Activated naive CD4-positive, alpha-beta T cell treated with anti-CD3 and anti-CD28 coated beads, Interleukin-2, amount 50 U/mL, for 24 hours (primary cell): ENCODE measurements at regions not wholly inside any gene's neighbourhood (a gene's known extent, or its start where the extent isn't known, plus 50 kb on each side); places are given as distances from the start of the nearest gene placed in this dataset.
"Not testable (repeated sequence)": the region's sequence is repeated elsewhere in the genome, so short reads cannot be mapped to it uniquely, and the experiment has no call there.

ENCODE experiments used
- H3K27ac Mint-ChIP-seq: one replicate; pipeline ENCODE4 v1.8.0; 2021; ENCODE audit warnings: mild to moderate bottlenecking, mixed read lengths
- H3K27me3 Mint-ChIP-seq: one replicate; pipeline ENCODE4 v1.8.0; 2021; ENCODE audit warnings: mixed read lengths
- H3K36me3 Mint-ChIP-seq: one replicate; pipeline ENCODE4 v1.8.0; 2021; ENCODE audit warnings: mixed read lengths
- H3K4me1 Mint-ChIP-seq: one replicate; pipeline ENCODE4 v1.8.0; 2021; ENCODE audit warnings: mixed read lengths
- H3K4me3 Mint-ChIP-seq: one replicate; pipeline ENCODE4 v1.8.0; 2021; ENCODE audit warnings: mild to moderate bottlenecking, mixed read lengths
- H3K9me3 Mint-ChIP-seq: one replicate; pipeline ENCODE4 v1.8.0; 2021; ENCODE audit warnings: mixed read lengths

DNA sequence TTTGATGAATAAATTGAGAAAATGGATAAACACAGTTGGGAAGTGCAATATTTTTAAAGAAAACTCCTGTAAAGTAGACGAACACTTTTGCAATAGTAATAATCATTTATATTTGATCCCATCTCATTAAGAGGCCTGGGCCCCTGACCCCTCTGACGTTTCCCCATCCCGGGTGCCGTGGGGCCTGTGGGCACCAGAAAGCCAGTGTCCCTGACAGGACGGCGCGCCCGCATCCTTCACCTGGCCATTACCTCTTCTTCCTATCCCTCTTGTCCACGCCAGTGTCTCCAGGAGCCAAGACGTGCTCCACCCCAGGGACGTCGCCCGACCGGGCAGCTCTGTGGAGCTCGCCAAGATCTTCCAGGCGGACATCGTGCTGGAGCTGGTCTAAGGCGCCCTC is 147.4 kb downstream of the USP22 start:
- not testable (repeated sequence) for H3K4me3 Mint-ChIP-seq, H3K27me3 Mint-ChIP-seq, H3K36me3 Mint-ChIP-seq, H3K9me3 Mint-ChIP-seq, H3K27ac Mint-ChIP-seq, H3K4me1 Mint-ChIP-seq

DNA sequence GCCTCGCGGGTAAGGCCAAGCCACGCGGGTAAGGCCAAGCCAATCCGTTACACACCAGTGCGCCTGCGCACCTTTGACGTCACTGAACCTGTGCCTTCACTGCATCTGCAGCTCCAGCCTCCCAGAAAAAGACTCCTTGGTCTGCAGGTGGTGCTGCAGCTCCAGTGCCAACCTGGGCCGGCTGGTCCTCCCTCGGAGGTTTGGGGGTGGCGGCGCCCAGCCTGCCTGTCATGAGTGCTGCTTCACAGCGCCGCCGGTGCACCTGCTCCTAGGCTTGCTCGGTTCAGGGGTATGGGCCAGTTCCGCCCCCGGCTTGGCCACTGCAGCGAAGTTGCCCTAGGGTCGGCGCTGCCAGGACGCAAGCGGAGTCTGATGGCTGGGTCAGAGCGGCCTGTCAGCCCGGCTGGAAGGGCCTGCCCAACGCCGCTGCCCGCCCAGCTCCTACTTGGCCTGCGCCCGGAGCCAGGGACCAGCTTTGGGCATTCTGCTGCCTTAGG is 146.6 kb downstream of the USP22 start:
- no peaks in the 10 kb centered on the region for H3K4me1 Mint-ChIP-seq
- H3K36me3 Mint-ChIP-seq, result no peaks in the 10 kb centered on the region
- H3K9me3 Mint-ChIP-seq, result no peaks in the 10 kb centered on the region
- no peaks in the 10 kb centered on the region for H3K27me3 Mint-ChIP-seq
- H3K27ac Mint-ChIP-seq, result no peak overlapping the region
- H3K4me3 Mint-ChIP-seq, result no peak overlapping the region

DNA sequence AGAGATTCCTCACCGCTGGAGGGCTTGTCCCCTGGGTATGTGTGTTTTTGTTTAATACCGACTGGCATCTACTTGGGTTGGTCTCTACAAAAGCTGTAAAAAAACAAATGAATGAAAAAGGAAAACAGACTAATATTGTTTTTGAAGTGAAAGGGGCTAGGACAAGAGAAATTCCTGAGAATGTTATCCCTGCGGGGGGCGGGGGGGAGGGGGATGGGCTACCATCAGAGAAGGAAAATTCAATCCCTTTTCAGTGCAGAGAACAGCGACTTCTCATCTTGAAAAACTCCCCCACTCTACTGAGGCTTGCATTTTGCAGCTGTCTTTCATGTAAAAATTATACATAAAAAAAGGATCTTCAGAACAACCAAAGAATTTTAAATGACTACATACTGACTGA is 144.1 kb downstream of the USP22 start:
- not testable (repeated sequence) for H3K36me3 Mint-ChIP-seq, H3K9me3 Mint-ChIP-seq, H3K27ac Mint-ChIP-seq, H3K4me3 Mint-ChIP-seq, H3K4me1 Mint-ChIP-seq, H3K27me3 Mint-ChIP-seq

DNA sequence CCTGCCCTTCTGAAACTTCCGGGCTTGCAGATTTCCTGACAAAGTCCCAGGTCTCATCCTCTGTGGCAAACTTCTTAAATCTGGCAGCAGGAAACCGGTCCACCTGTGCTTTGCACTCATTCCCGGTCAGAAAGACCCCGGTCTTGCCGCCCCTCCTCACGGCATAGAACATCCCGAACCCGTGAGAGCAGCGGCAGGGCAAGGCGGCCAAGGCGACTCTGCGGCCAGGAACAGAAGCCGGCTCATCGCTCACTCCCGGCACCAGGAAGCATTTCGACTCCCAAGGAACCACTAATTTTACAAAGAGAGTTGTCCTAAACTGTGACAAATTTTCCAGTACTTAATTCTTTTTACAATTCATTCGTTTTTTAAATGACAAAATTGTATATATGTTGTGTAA is 140.3 kb downstream of the USP22 start:
- H3K9me3 Mint-ChIP-seq, H3K4me3 Mint-ChIP-seq, H3K36me3 Mint-ChIP-seq, H3K4me1 Mint-ChIP-seq, H3K27ac Mint-ChIP-seq, H3K27me3 Mint-ChIP-seq: not testable (repeated sequence)

DNA sequence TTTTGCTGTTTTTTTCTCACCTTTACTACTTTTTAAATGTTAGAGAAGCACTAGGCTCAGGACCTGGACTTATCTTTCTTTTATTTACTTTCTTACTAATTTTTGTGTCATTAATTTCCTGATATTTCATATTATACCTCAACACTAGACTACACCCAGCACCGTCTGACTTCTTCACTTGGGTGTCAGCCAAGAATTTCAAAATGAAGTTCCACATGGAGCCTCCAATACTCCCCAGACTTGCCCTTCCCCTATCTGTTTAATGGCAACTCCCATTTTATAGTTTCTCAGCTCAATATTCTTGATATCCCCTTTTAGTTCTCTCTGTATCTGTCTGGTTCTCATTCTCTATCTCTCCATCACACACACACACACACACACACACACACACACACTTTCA is 139.3 kb downstream of the USP22 start:
- H3K4me1 Mint-ChIP-seq, H3K9me3 Mint-ChIP-seq, H3K27me3 Mint-ChIP-seq, H3K4me3 Mint-ChIP-seq, H3K36me3 Mint-ChIP-seq: not testable (repeated sequence)
- peak overlapping the region; percentile 30 for H3K27ac Mint-ChIP-seq

DNA sequence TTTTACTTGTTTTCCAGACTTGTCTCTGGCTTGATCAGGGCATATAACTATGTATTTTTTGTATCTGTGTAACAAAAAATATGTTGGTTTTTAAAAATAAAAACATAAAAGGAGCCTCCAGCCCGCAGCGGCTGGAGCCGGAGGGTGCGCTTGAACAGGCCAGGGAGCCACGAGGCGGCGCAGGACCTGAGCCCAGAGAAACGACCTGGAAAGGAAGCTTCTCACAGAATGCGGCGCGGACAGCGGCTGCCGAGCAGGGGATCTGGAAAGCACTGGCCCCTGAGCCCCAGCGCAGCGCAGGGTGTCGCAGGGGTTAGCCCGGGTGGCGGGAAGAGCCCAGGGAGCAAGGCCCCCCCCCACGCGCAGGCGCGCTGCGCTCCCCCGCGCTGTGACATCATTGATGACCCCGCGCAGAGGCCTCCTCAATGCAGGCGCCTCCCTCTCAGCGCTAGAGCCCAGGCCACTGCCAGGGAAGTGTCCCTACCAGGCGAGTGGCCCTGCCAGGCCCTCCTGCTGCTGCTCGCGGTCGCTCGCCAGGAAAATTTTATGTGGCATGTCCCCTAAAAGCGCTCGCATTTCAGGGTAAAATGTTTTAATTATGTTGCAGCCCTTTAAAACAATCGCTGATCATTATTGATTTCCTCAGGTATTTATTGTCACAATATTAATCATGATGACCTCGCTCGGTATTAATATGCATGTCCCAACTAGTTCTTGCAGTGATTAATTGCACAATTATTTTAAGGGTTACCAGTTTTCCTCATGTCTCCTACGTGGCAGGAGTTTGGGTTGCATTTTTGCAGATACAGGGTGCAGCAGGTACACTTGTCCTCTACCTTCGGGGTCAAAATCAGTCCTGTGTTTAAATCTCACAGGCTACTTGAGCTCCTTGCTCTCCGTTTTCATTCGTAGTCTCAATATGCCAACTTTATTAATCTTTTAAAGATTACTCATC is 134.2 kb downstream of the USP22 start:
- no peaks in the 10 kb centered on the region for H3K36me3 Mint-ChIP-seq
- H3K4me1 Mint-ChIP-seq, result peaks cover 7% of the 10 kb centered on the region
- H3K27ac Mint-ChIP-seq, result peak overlapping the region; percentile 18
- H3K27me3 Mint-ChIP-seq, result peaks cover 4% of the 10 kb centered on the region
- H3K4me3 Mint-ChIP-seq, result peak overlapping the region; percentile 79
- H3K9me3 Mint-ChIP-seq, result no peaks in the 10 kb centered on the region

DNA sequence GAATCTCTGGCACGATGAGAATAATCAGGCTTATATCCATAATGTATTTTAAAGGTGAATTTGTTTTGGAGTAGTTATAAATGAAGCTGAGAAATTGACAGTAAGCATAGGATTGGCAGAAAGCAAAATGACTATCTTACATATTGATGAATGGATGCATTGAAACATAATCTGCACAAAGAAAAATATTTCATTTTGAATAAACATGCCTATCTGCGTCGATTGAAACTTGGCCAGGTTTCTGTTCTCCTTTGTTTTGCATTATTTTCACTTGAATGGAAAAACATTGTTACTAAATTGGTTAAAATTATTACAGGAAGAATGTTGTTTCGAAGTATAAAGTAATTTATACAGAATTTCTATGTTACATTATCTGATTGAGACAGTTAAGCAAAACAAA is 128.2 kb downstream of the USP22 start:
- peaks cover 9% of the 10 kb centered on the region for H3K27me3 Mint-ChIP-seq
- H3K4me3 Mint-ChIP-seq, result no peak overlapping the region
- H3K4me1 Mint-ChIP-seq, result peaks cover 9% of the 10 kb centered on the region
- H3K9me3 Mint-ChIP-seq, result no peaks in the 10 kb centered on the region
- H3K27ac Mint-ChIP-seq, result no peak overlapping the region
- peaks cover 4% of the 10 kb centered on the region for H3K36me3 Mint-ChIP-seq

DNA sequence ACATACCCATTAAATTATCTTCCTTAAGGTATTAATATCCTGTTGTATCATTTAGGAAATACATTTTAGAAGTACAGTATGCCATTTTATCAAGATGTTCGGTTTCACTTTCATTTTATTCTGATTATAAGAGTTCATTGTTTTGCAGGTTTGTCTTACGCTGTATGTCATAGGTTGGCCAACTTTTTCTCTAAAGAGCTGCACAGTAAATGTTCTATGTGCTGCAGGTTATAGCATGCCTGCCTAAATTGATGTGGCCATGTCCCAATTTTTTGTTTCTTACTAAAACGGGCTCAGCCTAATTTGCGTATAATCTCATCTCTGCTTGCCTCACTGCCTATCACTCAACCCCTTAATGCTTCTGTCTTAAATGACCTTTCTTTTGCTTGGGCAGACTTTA is 126.4 kb downstream of the USP22 start:
- Mint-ChIP-seq H3K4me1 (peaks cover 9% of the 10 kb centered on the region), H3K36me3 (peaks cover 4% of the 10 kb centered on the region), H3K27me3 (peaks cover 12% of the 10 kb centered on the region), H3K9me3 (no peaks in the 10 kb centered on the region), H3K27ac (no peak overlapping the region), H3K4me3 (no peak overlapping the region)

DNA sequence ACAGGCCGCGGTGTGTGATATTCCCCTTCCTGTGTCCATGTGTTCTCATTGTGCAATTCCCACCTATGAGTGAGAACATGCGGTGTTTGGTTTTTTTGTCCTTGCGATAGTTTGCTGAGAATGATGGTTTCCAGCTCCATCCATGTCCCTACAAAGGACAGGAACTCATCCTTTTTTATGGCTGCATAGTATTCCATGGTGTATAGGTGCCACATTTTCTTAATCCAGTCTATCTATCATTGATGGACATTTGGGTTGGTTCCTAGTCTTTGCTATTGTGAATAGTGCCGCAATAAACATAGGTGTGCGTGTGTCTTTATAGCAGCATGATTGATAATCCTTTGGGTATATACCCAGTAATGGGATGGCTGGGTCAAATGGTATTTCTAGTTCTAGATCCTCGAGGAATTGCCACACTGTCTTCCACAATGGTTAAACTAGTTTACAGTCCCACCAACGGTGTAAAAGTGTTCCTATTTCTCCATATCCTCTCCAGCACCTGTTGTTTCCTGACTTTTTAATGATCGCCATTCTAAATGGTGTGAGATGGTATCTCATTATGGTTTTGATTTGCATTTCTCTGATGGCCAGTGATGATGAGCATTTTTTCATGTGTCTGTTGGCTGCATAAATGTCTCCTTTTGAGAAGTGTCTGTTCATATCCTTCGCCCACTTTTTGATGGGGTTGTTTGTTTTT is 125.1 kb downstream of the USP22 start:
- H3K4me3 Mint-ChIP-seq, H3K27ac Mint-ChIP-seq, H3K4me1 Mint-ChIP-seq, H3K9me3 Mint-ChIP-seq, H3K36me3 Mint-ChIP-seq: not testable (repeated sequence)
- peaks cover 12% of the 10 kb centered on the region for H3K27me3 Mint-ChIP-seq

DNA sequence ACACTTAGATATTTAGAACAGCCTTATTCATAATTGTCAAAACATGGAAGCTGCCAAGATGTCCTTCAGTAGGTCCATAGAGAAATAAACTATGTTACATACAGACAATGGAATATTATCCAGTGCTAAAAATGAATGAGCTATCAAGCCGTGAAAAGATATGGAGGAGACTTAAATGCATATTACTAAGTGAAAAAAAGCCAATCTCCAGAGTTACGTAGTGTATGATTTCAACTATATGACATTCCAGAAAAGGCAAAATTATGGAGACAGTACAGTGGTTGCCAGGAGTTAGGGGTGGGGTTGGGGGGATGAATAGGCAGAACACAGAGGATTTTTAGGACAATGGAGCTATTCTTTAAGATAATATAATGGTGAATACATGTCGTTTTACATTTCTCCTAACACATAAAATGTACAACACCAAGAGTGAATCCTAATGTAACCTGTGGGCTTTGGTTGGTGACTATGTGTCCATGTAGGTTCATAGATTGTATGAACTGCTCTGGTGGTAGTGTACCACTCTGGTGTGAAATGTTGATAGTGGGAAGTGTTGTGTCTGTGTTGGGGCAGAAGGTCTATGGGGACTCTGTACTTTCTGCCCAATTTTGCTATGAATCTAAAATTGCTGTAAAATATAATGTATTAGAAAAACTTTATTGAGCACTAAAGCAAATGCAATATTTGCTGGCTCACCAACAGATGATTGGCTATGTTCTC is 122.6 kb downstream of the USP22 start:
- H3K27me3 Mint-ChIP-seq, result peaks cover 12% of the 10 kb centered on the region
- no peak overlapping the region for H3K27ac Mint-ChIP-seq
- no peaks in the 10 kb centered on the region for H3K9me3 Mint-ChIP-seq
- peaks cover 9% of the 10 kb centered on the region for H3K4me1 Mint-ChIP-seq
- no peak overlapping the region for H3K4me3 Mint-ChIP-seq
- peaks cover 4% of the 10 kb centered on the region for H3K36me3 Mint-ChIP-seq

DNA sequence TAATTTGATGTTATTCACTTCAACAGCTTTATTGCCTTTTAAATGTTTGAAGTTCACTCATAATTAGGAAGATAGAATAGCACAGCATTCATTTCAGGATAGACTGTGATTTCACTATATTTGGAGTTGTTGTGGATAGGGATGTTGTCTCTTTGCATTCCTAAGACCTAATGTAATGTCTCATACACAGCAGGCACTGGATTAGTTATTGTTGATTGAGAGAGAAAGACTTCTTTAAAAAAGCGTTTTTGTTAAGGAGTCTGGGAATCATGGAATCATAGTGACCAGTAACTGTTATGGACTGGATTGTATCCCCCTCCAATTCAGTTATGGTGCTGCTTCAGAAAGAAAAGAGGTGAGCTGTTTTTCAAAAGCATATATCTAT is 122.0 kb downstream of the USP22 start:
- H3K4me3 Mint-ChIP-seq, result no peak overlapping the region
- no peak overlapping the region for H3K27ac Mint-ChIP-seq
- H3K27me3 Mint-ChIP-seq, result peaks cover 12% of the 10 kb centered on the region

DNA sequence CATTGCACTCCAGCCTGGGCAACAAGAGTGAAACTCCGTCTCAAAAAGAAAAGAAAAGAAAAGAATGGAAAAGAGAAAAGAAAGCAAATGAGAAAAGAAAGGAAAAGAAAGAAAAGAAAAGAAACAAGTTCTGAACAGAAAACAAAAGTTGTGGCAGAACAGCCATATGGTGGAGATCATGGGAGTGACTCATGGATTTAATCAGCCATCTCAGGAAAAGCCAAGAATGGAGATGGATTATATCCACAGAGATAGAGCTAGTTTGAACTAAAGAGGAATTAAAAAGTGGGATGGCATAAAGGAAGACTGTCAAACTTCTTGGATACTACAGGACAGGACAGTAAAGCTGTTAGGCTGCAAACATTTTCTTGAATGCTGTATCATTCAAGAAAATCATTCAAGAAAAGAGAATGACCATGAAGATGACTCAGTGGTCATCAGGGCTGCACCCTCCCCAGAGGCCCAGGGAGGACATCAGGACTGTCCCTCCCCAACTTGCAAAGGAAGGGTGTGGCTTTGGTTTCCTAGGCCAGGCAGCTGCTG is 120.6 kb downstream of the USP22 start:
- Mint-ChIP-seq H3K4me1 (no peaks in the 10 kb centered on the region), H3K36me3 (peaks cover 3% of the 10 kb centered on the region), H3K4me3 (no peak overlapping the region), H3K27ac (no peak overlapping the region), H3K9me3 (no peaks in the 10 kb centered on the region), H3K27me3 (peaks cover 12% of the 10 kb centered on the region)

More for the DNA sequence above, 122.0 kb downstream of the USP22 start:
- H3K9me3 Mint-ChIP-seq, result no peaks in the 10 kb centered on the region
- peaks cover 4% of the 10 kb centered on the region for H3K36me3 Mint-ChIP-seq
- peaks cover 9% of the 10 kb centered on the region for H3K4me1 Mint-ChIP-seq

DNA sequence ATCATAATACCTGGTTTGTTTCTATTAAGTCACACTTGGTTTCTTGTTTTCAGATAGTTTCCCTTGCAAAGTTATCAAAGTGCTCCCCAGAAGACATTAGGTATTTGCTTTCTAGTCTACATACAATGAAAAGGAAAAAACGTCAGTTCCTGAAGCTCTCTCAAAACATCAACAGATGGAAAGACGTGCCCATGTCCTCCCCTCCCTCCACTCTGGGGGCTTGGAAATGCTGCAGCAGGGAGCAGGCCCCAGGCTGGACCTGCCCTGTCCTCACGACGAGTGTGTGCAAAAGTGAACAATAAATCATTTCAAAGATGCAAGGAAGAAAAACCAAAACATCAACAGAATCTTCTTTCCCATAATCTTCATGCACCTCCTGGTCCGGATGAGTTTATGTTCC is 118.5 kb downstream of the USP22 start:
- H3K9me3 Mint-ChIP-seq, result no peaks in the 10 kb centered on the region
- peaks cover 6% of the 10 kb centered on the region for H3K27me3 Mint-ChIP-seq
- no peak overlapping the region for H3K27ac Mint-ChIP-seq

DNA sequence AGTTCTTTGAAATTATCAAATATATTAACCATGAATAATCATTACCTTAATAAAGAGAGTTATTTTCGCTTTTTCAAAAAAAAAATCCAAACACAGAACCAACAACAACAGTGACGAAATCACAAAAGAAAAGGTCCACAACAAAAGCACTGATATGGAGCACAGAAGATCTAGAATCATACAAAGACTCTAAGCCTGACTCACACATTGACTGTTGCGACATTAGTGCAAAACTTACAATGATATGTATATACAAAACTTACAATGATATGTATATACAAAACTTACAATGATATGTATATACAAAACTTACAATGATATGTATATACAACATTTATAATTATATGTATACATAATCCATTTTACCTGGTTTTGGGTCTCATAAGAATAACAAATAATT is 117.7 kb downstream of the USP22 start:
- Mint-ChIP-seq H3K36me3 (no peaks in the 10 kb centered on the region), H3K9me3 (no peaks in the 10 kb centered on the region), H3K27me3 (peaks cover 3% of the 10 kb centered on the region), H3K4me1 (no peaks in the 10 kb centered on the region), H3K27ac (no peak overlapping the region), H3K4me3 (no peak overlapping the region)

More for the DNA sequence above, 118.5 kb downstream of the USP22 start:
- Mint-ChIP-seq H3K4me1 (no peaks in the 10 kb centered on the region), H3K4me3 (no peak overlapping the region), H3K36me3 (no peaks in the 10 kb centered on the region)

DNA sequence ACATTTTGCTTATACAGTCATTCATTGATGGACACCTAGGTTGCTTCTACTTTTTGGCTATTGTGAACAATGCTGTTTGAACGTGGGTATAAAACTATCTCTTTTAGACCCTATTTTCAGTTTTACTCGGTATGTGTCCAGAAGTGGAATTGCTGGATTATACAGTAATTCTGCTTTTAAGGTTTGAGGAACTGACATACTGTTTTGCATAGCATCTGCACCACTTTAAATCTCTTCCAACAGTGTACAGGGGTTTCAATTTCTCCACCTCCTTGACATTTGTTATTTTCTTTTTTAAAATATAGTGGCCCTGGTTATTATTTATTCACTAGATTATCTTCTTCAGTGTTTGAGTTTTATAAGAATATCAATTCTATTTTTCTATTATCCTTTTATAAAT is 116.9 kb downstream of the USP22 start:
- no peak overlapping the region for H3K27ac Mint-ChIP-seq
- no peak overlapping the region for H3K4me3 Mint-ChIP-seq
- H3K36me3 Mint-ChIP-seq, result no peaks in the 10 kb centered on the region
- H3K4me1 Mint-ChIP-seq, result no peaks in the 10 kb centered on the region
- peaks cover 2% of the 10 kb centered on the region for H3K27me3 Mint-ChIP-seq
- no peaks in the 10 kb centered on the region for H3K9me3 Mint-ChIP-seq
